ENCODE measurements at regions not wholly inside any gene's neighbourhood (a gene's known extent, or its start where the extent isn't known, plus 50 kb on each side); places are given as distances from the start of the nearest gene placed in this dataset.

DNA sequence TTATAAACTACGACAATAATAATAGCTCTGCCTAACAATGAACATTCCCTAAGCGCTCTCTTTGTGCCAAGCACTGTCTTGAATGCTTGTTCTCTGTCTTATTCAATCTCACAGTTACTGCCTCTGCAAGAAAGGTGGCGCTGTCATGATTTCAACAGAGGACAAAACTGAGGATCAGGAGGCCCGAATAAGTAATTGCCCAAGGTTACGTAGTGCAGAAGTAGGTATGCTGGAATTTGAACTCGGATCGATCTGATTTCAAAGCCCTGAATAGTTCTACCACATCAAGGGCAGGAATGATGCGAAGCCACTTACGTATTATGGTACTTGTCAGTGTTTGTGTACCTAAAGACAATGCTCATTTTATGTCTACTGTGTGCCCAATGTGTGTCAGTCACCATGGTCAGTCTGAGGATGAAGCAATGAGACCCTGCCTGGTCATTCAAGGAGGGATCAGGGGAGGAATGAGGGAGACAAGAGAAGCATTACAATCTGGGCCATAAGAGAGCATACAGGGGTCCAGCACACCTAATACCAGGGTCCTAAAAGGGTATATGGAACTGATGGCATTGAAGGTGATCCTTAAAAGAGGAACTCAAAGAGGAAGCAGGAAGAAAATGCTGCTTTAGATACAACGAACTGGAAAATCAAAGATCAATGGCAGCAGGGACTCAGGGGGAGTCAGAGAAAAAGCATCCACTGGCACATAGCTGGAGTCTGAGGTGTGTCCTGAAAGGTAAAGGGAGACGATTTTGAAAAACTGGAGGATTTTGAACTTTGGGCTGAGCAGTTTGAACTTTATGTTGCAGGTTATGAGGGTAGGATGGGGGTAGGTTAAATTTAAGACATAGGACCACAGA is 389.2 kb downstream of the PLPP3 start (continued):
- no peak for TF ChIP-seq ZNF33A (CRISPR knock-in tag; IDR thresholded peaks at IDR 0.05; ENCODE audit: borderline replicate concordance)
- TF ChIP-seq ZNF589 (CRISPR knock-in tag; conservative IDR thresholded peaks at IDR 0.05): 0 out of 2 replicates have a peak, but pooled peaks have one; percentile 51
- TF ChIP-seq ZFP36L2 (CRISPR knock-in tag; IDR thresholded peaks at IDR 0.05): no peak
- TF ChIP-seq ZC3H13 (CRISPR knock-in tag; IDR thresholded peaks at IDR 0.05): peak; percentile 64; the same call in 1 of the 2 replicates
- TF ChIP-seq PAX8 (CRISPR knock-in tag; IDR thresholded peaks at IDR 0.05; ENCODE audit: borderline replicate concordance): no peak
- no peak for TF ChIP-seq RFX1 (IDR thresholded peaks at IDR 0.05)
- no peak for TF ChIP-seq ZNF136 (CRISPR knock-in tag; IDR thresholded peaks at IDR 0.05; ENCODE audit: low read depth)
- peak; percentile 66; the same call in 1 of the 2 replicates for TF ChIP-seq TGIF2 (CRISPR knock-in tag; IDR thresholded peaks at IDR 0.05)
- TF ChIP-seq PHF21A (CRISPR knock-in tag; IDR thresholded peaks at IDR 0.05): peak; percentile 81; the same call in 1 of the 2 replicates
- no peak for TF ChIP-seq TEAD2 (CRISPR knock-in tag; IDR thresholded peaks at IDR 0.05)
- TF ChIP-seq FOXC1 (CRISPR knock-in tag; IDR thresholded peaks at IDR 0.05; ENCODE audit: borderline replicate concordance): peak; percentile 55; the same call in 1 of the 2 replicates
- peak; percentile 92 for TF ChIP-seq SIX4 (CRISPR knock-in tag; IDR thresholded peaks at IDR 0.05)
- TF ChIP-seq ATF7 (IDR thresholded peaks at IDR 0.05): peak; percentile 91
- peak; percentile 93; the same call in 1 of the 2 replicates for TF ChIP-seq ATF7 (CRISPR knock-in tag; IDR thresholded peaks at IDR 0.05)
- peak in 1 of 2 experiments; percentile 67; a peak in 2 of 4 replicates for TF ChIP-seq REST (IDR thresholded peaks at IDR 0.05; ENCODE audit: borderline replicate concordance in 1 of 2, low read depth in 1 of 2, low read length in 2 of 2)
- no peak for TF ChIP-seq ZNF883 (CRISPR knock-in tag; IDR thresholded peaks at IDR 0.05; ENCODE audit: not compliant biosample characterization)
- TF ChIP-seq, protein P1, sequence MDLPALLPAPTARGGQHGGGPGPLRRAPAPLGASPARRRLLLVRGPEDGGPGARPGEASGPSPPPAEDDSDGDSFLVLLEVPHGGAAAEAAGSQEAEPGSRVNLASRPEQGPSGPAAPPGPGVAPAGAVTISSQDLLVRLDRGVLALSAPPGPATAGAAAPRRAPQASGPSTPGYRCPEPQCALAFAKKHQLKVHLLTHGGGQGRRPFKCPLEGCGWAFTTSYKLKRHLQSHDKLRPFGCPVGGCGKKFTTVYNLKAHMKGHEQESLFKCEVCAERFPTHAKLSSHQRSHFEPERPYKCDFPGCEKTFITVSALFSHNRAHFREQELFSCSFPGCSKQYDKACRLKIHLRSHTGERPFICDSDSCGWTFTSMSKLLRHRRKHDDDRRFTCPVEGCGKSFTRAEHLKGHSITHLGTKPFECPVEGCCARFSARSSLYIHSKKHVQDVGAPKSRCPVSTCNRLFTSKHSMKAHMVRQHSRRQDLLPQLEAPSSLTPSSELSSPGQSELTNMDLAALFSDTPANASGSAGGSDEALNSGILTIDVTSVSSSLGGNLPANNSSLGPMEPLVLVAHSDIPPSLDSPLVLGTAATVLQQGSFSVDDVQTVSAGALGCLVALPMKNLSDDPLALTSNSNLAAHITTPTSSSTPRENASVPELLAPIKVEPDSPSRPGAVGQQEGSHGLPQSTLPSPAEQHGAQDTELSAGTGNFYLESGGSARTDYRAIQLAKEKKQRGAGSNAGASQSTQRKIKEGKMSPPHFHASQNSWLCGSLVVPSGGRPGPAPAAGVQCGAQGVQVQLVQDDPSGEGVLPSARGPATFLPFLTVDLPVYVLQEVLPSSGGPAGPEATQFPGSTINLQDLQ (CRISPR knock-in tag; IDR thresholded peaks at IDR 0.05): no peak
- peak; percentile 93 for TF ChIP-seq BCL6 (CRISPR knock-in tag; IDR thresholded peaks at IDR 0.05)
- TF ChIP-seq ZSCAN12 (CRISPR knock-in tag; IDR thresholded peaks at IDR 0.05): no peak
- no peak for TF ChIP-seq SP4 (CRISPR knock-in tag; IDR thresholded peaks at IDR 0.05)
